Right renal pelvis (tissue), 4 donors: ENCODE measurements at regions not wholly inside any gene's neighbourhood (a gene's known extent, or its start where the extent isn't known, plus 50 kb on each side); places are given as distances from the start of the nearest gene placed in this dataset.
"Not testable (repeated sequence)": the region's sequence is repeated elsewhere in the genome, so short reads cannot be mapped to it uniquely, and the experiment has no call there.

Experiments
- DNase-seq, 4 donors: peaks; one replicate each; pipeline ENCODE4 v3.0.0-alpha.2; 2013; ENCODE audit warnings: low read depth in 4 of 4, low spot score in 3 of 4, missing footprints in 1 of 4

GRCh38 chr4:143819029-143819428 lies 86.3 kb downstream of the GYPE start:
- no peak for DNase-seq

- not testable (repeated sequence) for DNase-seq
These were observed 87.5 kb downstream of the GYPE start for GRCh38 chr4:143817866-143818265.

- not testable (repeated sequence) for DNase-seq
These were observed 90.0 kb downstream of the GYPE start for GRCh38 chr4:143815375-143815774.

GRCh38 chr4:143813431-143814154 lies 91.8 kb downstream of the GYPE start:
- not testable (repeated sequence) for DNase-seq

- DNase-seq = not testable (repeated sequence)
These were observed 91.2 kb upstream of the FREM3 start for GRCh38 chr4:143791693-143792092.

- not testable (repeated sequence) for DNase-seq
These were observed 90.0 kb upstream of the FREM3 start for GRCh38 chr4:143790425-143790824.

- DNase-seq = not testable (repeated sequence)
These were observed 89.1 kb upstream of the FREM3 start for GRCh38 chr4:143789618-143790017.

GRCh38 chr4:143784567-143784966 lies 84.1 kb upstream of the FREM3 start:
- no peak for DNase-seq

- no peak for DNase-seq
These were observed 82.0 kb upstream of the FREM3 start for GRCh38 chr4:143782521-143782920.

- peak in 3 of 4 donors; percentile 1 to 8 (median 5) for DNase-seq
These were observed 73.8 kb upstream of the FREM3 start for GRCh38 chr4:143773998-143774895.

GRCh38 chr4:143771269-143771668 lies 70.8 kb upstream of the FREM3 start:
- DNase-seq = no peak

GRCh38 chr4:143768007-143768591 lies 67.6 kb upstream of the FREM3 start:
- no peak for DNase-seq

GRCh38 chr4:143763587-143763986 lies 63.1 kb upstream of the FREM3 start:
- DNase-seq = no peak

- DNase-seq = no peak
These were observed 62.0 kb upstream of the FREM3 start for GRCh38 chr4:143762511-143762910.
